ENCODE measurements at regions not wholly inside any gene's neighbourhood (a gene's known extent, or its start where the extent isn't known, plus 50 kb on each side); places are given as distances from the start of the nearest gene placed in this dataset.

GRCh38 chr13:70644052-70644451, 535.8 kb upstream of the KLHL1 start:
- TF ChIP-seq CTCF (IDR thresholded peaks at IDR 0.05): no peak
- no peak for TF ChIP-seq POLR2A (IDR thresholded peaks at IDR 0.05)
- TF ChIP-seq POLR2AphosphoS5 (IDR thresholded peaks at IDR 0.05): no peak
- TF ChIP-seq EP300 (IDR thresholded peaks at IDR 0.05; ENCODE audit: low read depth): no peak
